Smooth muscle cell (in vitro differentiated cells): ENCODE measurements at regions not wholly inside any gene's neighbourhood (a gene's known extent, or its start where the extent isn't known, plus 50 kb on each side); places are given as distances from the start of the nearest gene placed in this dataset.

Experiments
- DNase-seq: peaks from one replicate; lab custom pipeline; 2025; ENCODE audit not compliant: unreplicated experiment; lab: John Stamatoyannopoulos, UW
- H2AFZ ChIP-seq: fragments of 200-600 bp; sonication (generic); 2 replicates; pipeline ENCODE4 v1.6.0; 2016; ENCODE audit warnings: antibody characterized with exemption, low read depth, mild to moderate bottlenecking
- H3F3A ChIP-seq: fragments of 200-600 bp; sonication (generic); 2 replicates; pipeline ENCODE4 v1.6.0; 2017; ENCODE audit warnings: antibody characterized with exemption, low read depth
- H3K27ac ChIP-seq: fragments of 200-600 bp; sonication (generic); 2 replicates; pipeline ENCODE4 v1.5.1; 2016; ENCODE audit warnings: low read depth, mild to moderate bottlenecking
- H3K27me3 ChIP-seq: fragments of 200-600 bp; sonication (generic); 2 replicates; pipeline ENCODE4 v1.6.1; 2016; ENCODE audit warnings: low read depth, mild to moderate bottlenecking
- H3K36me3 ChIP-seq: fragments of 200-600 bp; sonication (generic); 2 replicates; pipeline ENCODE4 v1.5.1; 2016; ENCODE audit warnings: low read depth
- H3K4me1 ChIP-seq: fragments of 200-600 bp; sonication (generic); 2 replicates; pipeline ENCODE4 v1.5.1; 2016; ENCODE audit warnings: low read depth
- H3K4me2 ChIP-seq: fragments of 200-600 bp; sonication (generic); 2 replicates; pipeline ENCODE4 v1.6.0; 2016; ENCODE audit warnings: mild to moderate bottlenecking
- H3K4me3 ChIP-seq: fragments of 200-600 bp; sonication (generic); 2 replicates; pipeline ENCODE4 v1.5.1; 2016; ENCODE audit warnings: mild to moderate bottlenecking
- H3K79me2 ChIP-seq: fragments of 200-600 bp; sonication (generic); 2 replicates; pipeline ENCODE4 v1.6.0; 2016; ENCODE audit warnings: low read depth, mild to moderate bottlenecking
- H3K9ac ChIP-seq: fragments of 200-600 bp; sonication (generic); 2 replicates; pipeline ENCODE4 v1.6.0; 2016; ENCODE audit warnings: low read depth
- H3K9me3 ChIP-seq: fragments of 200-600 bp; sonication (generic); replicated peaks from 2 replicates; pipeline ENCODE4 v1.5.1; 2016; ENCODE audit warnings: low read depth
- H4K20me1 ChIP-seq: fragments of 200-600 bp; sonication (generic); 2 replicates; pipeline ENCODE4 v1.6.0; 2016; ENCODE audit warnings: low read depth
- CTCF ChIP-seq: fragments of 200-600 bp; sonication (generic); IDR thresholded peaks from 2 replicates; pipeline ENCODE4 v1.5.1; 2017; ENCODE audit warnings: borderline replicate concordance, mild to moderate bottlenecking, antibody characterized with exemption; ENCODE audit not compliant: insufficient read depth, poor library complexity, severe bottlenecking
- WGBS: methylation state at CpG from one replicate; pipeline ENCODE4 v1.1.7; 2016; ENCODE audit warnings: low lambda C conversion rate; 5-methylcytosine and 5-hydroxymethylcytosine counted together

- peak overlapping the region; percentile 95 for H2AFZ ChIP-seq
- peak overlapping the region; percentile 24 for H3K4me3 ChIP-seq
Observed at GRCh38 chr18:76697441-76697901, 124.9 kb upstream of the ZNF236 start.

GRCh38 chr18:76691800-76692199 lies 130.6 kb upstream of the ZNF236 start:
- WGBS: 65% methylated on average over 7 of the region's 7 CpGs
- no peak for TF ChIP-seq CTCF
- Histone ChIP-seq H3K36me3 (no peaks in the 10 kb centered on the region), H3K4me1 (peaks cover 3% of the 10 kb centered on the region), H3K9me3 (no peaks in the 10 kb centered on the region), H3K27ac (peak overlapping the region; percentile 53), H3K79me2 (no peaks in the 10 kb centered on the region), H3K9ac (no peak overlapping the region), H2AFZ (peak overlapping the region; percentile 65), H3K4me3 (no peak overlapping the region), H3F3A (no peaks in the 10 kb centered on the region), H3K27me3 (no peaks in the 10 kb centered on the region), H4K20me1 (no peaks in the 10 kb centered on the region), H3K4me2 (no peak overlapping the region)
- no peak for DNase-seq

More at GRCh38 chr18:76697441-76697901, 124.9 kb upstream of the ZNF236 start:
- H3K9ac ChIP-seq: no peak overlapping the region
- no peak for DNase-seq
- no peak overlapping the region for H3K27ac ChIP-seq
- H3K79me2 ChIP-seq: no peaks in the 10 kb centered on the region
- no peaks in the 10 kb centered on the region for H3K9me3 ChIP-seq
- no peaks in the 10 kb centered on the region for H3K27me3 ChIP-seq
- peak overlapping the region; percentile 80 for H3K4me2 ChIP-seq
- no peak for TF ChIP-seq CTCF
- WGBS: 41% methylated on average over 13 of the region's 13 CpGs
- no peaks in the 10 kb centered on the region for H3K36me3 ChIP-seq
- H4K20me1 ChIP-seq: no peaks in the 10 kb centered on the region
- peaks cover 10% of the 10 kb centered on the region for H3K4me1 ChIP-seq
- H3F3A ChIP-seq: no peaks in the 10 kb centered on the region

GRCh38 chr18:76689646-76690264 lies 132.6 kb upstream of the ZNF236 start:
- no peak overlapping the region for H3K4me3 ChIP-seq
- H3K27me3 ChIP-seq: no peaks in the 10 kb centered on the region
- H2AFZ ChIP-seq: no peak overlapping the region
- H3K9ac ChIP-seq: no peak overlapping the region
- H3K36me3 ChIP-seq: no peaks in the 10 kb centered on the region
- TF ChIP-seq CTCF: no peak
- no peaks in the 10 kb centered on the region for H3F3A ChIP-seq
- H3K79me2 ChIP-seq: no peaks in the 10 kb centered on the region
- no peaks in the 10 kb centered on the region for H4K20me1 ChIP-seq
- H3K4me1 ChIP-seq: peaks cover 3% of the 10 kb centered on the region
- H3K9me3 ChIP-seq: no peaks in the 10 kb centered on the region
- H3K4me2 ChIP-seq: no peak overlapping the region
- H3K27ac ChIP-seq: no peak overlapping the region
- no peak for DNase-seq
- 86% methylated on average over 7 of the region's 7 CpGs for WGBS

- no peak overlapping the region for H2AFZ ChIP-seq
- 80% methylated on average over 15 of the region's 15 CpGs for WGBS
Observed at GRCh38 chr18:76688724-76689472, 133.5 kb upstream of the ZNF236 start.

More at GRCh38 chr18:76688724-76689472, 133.5 kb upstream of the ZNF236 start:
- DNase-seq: no peak
- H3K4me3 ChIP-seq: no peak overlapping the region
- no peak overlapping the region for H3K4me2 ChIP-seq
- H3K9ac ChIP-seq: no peak overlapping the region
- no peaks in the 10 kb centered on the region for H3K36me3 ChIP-seq
- peaks cover 3% of the 10 kb centered on the region for H3K4me1 ChIP-seq
- no peak overlapping the region for H3K27ac ChIP-seq
- H3K79me2 ChIP-seq: no peaks in the 10 kb centered on the region
- H3F3A ChIP-seq: no peaks in the 10 kb centered on the region
- TF ChIP-seq CTCF: no peak
- no peaks in the 10 kb centered on the region for H3K9me3 ChIP-seq
- H3K27me3 ChIP-seq: no peaks in the 10 kb centered on the region
- no peaks in the 10 kb centered on the region for H4K20me1 ChIP-seq
